ENCODE measurements at regions not wholly inside any gene's neighbourhood (a gene's known extent, or its start where the extent isn't known, plus 50 kb on each side); places are given as distances from the start of the nearest gene placed in this dataset.
"Not testable (repeated sequence)": the region's sequence is repeated elsewhere in the genome, so short reads cannot be mapped to it uniquely, and the experiment has no call there.

DNA sequence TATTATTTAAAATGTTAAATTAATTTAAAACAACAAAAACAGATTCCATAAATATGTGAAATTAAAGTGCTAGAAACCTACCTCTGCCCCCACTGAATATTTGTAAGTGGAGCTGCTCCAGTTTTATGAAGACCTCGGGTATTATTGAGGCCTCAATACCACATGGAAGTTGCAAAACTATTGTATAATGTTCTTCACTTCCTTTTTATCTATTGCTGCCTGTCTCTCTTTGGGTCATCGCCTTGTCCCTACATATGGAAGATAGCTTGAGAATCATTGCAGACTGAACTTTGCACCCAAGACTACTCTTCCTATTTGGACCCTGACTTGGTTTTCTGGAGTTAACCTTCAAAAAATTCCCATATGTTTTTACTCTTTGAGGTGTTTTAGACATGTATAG lies 212.1 kb upstream of the NETO1 start:
- no peak for DNase-seq (ENCODE audit: low read depth in 4 of 4, low spot score in 3 of 4)

- DNase-seq (ENCODE audit: low read depth in 4 of 4, low spot score in 3 of 4), result no peak
These were observed 193.0 kb upstream of the NETO1 start for GRCh38 chr18:73060666-73061288.

GRCh38 chr18:73059280-73059679 lies 191.5 kb upstream of the NETO1 start:
- DNase-seq (ENCODE audit: low read depth in 4 of 4, low spot score in 3 of 4), result no peak

- DNase-seq (ENCODE audit: low read depth in 4 of 4, low spot score in 3 of 4), result no peak
These were observed 179.9 kb upstream of the NETO1 start for GRCh38 chr18:73047688-73048087.

GRCh38 chr18:73045037-73045436 lies 177.2 kb upstream of the NETO1 start:
- DNase-seq (ENCODE audit: low read depth in 4 of 4, low spot score in 3 of 4), result no peak

DNA sequence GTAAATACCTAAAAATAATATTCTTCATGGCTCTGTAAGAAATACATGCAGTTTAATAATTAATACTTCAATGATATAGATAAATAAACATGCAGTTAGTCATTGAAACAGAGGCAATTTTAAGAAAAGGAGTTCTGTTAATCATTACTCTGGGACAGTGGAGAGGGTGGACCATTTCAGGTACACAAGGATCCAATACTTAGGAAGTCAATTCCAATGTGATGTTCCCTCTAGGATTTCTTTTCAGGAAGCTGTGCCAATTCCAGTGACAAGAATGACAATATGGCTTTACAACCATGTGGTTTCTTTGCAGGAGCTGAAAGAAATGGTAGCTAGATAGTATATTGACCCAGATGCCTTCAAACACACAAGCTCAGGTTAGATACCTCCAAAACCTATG lies 175.8 kb upstream of the NETO1 start:
- DNase-seq (ENCODE audit: low read depth in 4 of 4, low spot score in 3 of 4), result no peak

DNA sequence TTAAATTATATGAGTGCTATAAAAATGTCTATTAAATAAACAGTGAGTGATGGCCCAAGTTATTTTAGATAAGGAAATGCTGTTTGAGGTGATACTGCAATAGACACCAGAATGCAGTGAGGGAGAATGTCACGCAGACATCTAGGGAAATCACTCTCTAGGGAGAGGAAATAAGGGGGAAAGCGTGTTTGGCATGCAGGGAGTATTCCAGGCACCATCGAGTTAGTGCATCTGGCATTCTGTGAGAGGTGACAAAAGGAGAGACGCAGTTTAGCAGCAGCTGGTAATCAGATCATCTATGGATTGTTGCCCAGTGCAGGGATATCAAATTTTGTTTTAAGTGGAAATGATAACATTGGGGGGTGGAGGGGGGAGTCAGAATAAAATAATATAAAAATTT lies 175.4 kb upstream of the NETO1 start:
- no peak for DNase-seq (ENCODE audit: low read depth in 4 of 4, low spot score in 3 of 4)

DNA sequence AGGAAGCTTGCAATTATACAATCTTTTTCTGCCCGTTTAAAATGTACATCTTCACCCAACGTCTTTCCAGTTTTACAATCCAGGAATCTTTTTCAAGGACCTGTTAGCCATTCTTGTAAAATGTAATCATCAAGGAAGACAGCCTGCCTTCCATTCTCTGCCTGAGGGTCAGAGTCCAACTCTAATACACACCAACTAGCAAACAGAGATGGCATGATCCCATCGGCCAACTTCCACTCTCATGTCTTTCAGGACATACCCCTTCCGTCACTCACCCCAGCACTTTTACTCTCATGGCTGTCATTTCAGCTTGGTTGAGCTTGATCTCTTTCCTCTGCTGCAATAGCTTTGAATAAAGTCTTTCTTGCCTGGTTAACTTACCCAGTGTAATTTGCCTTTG lies 172.5 kb upstream of the NETO1 start:
- DNase-seq (ENCODE audit: low read depth in 4 of 4, low spot score in 3 of 4), result no peak

DNA sequence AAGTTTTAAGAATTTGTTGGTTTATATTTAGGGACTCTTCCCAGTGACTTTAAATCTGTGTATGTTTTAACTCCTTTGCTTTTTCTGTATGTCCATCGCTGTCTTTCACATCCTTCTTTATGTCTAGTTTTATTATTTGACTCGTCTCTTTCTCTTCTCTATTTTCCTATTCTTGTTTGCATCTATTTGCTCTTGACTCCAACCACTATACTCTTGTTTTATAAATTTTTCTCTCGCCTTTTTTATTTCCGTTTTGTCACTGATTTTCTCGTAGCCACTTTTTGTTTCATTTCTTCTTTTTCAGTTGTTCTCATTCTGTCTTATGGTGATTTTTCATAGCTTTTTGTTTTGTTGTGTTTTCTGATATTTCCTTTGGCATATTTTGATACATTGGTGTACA lies 170.5 kb upstream of the NETO1 start:
- no peak for DNase-seq (ENCODE audit: low read depth in 4 of 4, low spot score in 3 of 4)

GRCh38 chr18:73023975-73024374 lies 156.2 kb upstream of the NETO1 start:
- no peak for DNase-seq (ENCODE audit: low read depth in 4 of 4, low spot score in 3 of 4)

DNA sequence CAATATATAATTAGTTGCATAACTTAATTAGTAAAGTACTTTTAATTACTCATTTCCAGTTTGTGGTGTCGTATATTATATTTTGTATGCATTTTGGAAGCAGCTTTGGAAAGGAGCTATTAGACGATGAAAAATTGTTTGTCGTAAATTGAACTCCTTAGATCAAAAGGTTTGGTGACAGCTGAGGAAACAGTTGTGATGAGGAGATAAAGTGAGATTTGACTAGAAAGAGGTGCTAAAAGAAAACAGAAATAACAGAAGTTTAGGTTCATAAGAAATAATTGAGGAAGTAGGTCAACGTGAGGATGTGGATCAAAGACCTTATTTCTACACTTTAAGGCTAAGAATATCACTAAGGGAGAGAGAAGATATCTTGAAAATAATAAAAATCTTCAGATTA lies 141.9 kb upstream of the NETO1 start:
- DNase-seq (ENCODE audit: low read depth in 4 of 4, low spot score in 3 of 4), result no peak

DNA sequence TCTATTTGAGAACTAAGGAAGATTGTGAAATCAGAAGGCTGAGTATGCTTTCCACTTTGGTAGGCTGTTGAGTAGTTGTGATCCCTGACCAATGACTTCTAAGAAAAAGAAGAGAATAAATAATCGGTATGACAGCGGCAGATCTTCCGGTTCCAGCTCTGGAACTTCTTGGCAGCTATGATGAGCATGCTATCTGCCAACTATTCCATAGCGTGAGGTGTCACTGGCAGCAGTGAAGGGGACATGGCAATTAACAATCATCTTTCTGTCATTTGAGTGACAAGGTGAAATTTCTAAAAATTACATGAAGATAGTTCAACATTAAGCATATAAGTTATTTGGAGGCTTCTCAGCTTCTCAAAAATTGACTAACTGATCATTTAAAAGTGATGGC lies 140.1 kb upstream of the NETO1 start:
- DNase-seq (ENCODE audit: low read depth in 4 of 4, low spot score in 3 of 4), result no peak

DNA sequence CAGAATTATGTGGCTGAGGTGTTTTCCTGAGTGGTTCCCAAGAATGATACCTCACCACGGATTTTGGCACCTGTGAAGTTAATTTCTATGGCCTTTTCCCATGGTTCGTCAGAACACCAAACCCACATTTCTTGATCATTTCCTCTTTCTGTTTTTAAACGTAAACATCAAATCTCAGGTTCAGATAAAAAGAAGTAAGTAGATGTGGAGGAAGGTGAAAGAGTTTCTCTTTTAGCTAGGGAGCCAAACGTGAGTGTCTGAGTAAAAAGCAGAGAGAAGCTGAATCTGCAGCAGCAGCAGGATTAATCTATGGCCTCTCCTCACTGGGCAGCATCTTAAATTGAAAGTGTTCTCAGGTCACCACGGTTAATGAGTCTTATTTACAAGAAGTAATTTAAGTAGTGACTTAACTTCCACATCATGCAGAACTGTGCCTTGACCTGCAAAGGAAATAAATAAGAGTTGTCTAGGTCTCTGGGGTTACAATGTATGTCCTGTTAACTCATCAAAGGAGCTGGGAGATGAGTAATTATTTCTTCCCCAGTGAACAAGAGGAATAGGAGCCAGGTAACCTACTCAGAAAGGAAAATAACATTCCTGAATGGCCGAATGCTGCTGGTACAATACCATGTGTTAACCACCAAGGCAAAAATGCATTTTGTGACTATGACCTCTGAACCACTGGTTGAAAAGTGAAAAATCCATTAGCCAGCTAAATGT lies 139.6 kb upstream of the NETO1 start:
- DNase-seq (ENCODE audit: low read depth in 4 of 4, low spot score in 3 of 4), result peak in 3 of 4 donors; percentile 1 to 22 (median 20)

- DNase-seq (ENCODE audit: low read depth in 4 of 4, low spot score in 3 of 4), result no peak
These were observed 138.5 kb upstream of the NETO1 start for GRCh38 chr18:73006331-73006730.

- DNase-seq (ENCODE audit: low read depth in 4 of 4, low spot score in 3 of 4), result no peak
These were observed 136.5 kb upstream of the NETO1 start for GRCh38 chr18:73004260-73004659.

GRCh38 chr18:72999971-73000607 lies 132.3 kb upstream of the NETO1 start:
- no peak for DNase-seq (ENCODE audit: low read depth in 4 of 4, low spot score in 3 of 4)

- DNase-seq (ENCODE audit: low read depth in 4 of 4, low spot score in 3 of 4), result no peak
These were observed 127.8 kb upstream of the NETO1 start for GRCh38 chr18:72995558-72995957.

- DNase-seq (ENCODE audit: low read depth in 4 of 4, low spot score in 3 of 4), result no peak
These were observed 125.5 kb upstream of the NETO1 start for GRCh38 chr18:72993250-72993649.

DNA sequence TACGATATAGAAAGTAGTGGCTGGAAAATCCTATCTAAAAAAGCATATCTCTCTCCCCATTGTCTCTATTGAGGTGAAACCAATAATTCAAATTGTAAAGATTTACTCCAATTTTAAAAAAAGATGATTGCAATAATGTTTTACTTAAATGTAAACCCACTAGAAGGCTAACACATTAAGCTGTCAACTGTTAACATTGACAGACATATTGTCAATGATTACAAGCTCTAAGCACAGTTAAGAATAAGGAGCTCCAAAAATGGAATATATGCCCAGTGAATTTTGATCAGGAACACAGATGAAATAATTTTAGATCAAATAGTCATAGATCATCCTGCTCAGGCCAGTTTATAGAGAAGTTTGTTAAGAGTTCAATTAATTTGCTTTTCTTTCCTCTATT lies 123.6 kb upstream of the NETO1 start:
- DNase-seq (ENCODE audit: low read depth in 4 of 4, low spot score in 3 of 4), result no peak

GRCh38 chr18:72987570-72987969 lies 119.8 kb upstream of the NETO1 start:
- DNase-seq (ENCODE audit: low read depth in 4 of 4, low spot score in 3 of 4), result not testable (repeated sequence)

- no peak for DNase-seq (ENCODE audit: low read depth in 4 of 4, low spot score in 3 of 4)
These were observed 118.3 kb upstream of the NETO1 start for GRCh38 chr18:72986103-72986502.

GRCh38 chr18:72985686-72986085 lies 117.9 kb upstream of the NETO1 start:
- DNase-seq (ENCODE audit: low read depth in 4 of 4, low spot score in 3 of 4), result no peak

Data from right renal pelvis (tissue), 4 donors.